GM21786 (cell line): ENCODE measurements at regions not wholly inside any gene's neighbourhood (a gene's known extent, or its start where the extent isn't known, plus 50 kb on each side); places are given as distances from the start of the nearest gene placed in this dataset.

Experiments
- ATAC-seq: cut with Tn5 transposase; IDR thresholded peaks from one replicate; pipeline ENCODE4 v1.9.1; 2021; ENCODE audit not compliant: unreplicated experiment

GRCh38 chr6:141337191-141337590, 795.5 kb upstream of the GJE1 start:
- ATAC-seq = no peak

DNA sequence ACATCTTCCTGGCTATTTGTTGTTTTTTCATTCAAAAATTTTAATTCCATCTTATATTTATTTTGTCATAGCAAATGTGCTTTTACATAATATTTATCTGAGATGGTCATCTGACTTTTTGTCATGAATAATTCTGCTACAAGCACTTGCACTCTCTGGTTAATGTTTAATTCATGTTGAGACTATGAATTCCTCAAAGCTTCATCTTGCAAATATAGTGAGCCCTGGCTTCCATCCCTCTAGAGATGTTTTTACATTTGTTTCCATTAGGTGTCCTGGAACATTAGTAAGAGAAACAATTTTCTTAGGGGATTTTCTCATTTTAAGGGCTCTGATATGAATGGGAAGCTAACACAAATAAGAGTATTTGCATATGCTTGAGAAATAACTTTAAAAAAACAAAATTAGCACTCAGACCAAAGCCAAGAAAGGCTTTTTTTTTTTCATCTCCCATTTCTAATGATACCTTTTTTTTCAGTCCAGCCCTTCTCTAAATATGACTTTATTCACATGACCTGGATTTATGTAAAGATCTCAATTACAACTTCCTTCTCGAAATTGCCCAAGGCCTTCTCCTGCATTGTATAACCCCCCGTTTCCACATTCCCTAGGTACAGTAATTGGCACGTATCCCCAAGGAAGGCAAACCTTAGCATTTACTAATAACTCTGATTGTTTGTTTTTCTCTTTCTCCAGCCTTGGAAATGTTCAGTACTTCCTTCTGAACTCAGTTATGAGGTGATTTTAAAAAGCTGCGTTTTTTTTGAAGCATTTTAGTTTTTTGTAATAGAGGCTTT, 797.0 kb upstream of the GJE1 start:
- no peak for ATAC-seq

- no peak for ATAC-seq
These were observed 805.8 kb upstream of the GJE1 start for GRCh38 chr6:141326925-141327324.

DNA sequence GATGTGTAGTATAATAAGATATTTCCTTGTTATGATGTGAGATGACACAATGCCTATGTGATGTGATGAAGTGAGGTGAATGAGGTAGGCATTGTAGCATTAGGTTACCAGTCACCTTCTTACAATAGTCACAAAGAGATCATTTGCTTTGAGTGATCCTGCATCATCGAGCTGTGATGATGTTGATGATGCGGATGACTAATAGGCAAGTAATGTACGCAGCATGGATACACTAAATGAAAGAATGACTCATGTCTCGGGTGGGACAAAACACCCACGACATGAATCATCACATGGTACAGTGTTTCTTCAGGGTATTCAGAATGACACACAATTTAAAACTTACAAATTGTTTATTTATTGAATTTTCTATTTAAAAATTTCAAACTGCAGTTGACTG, 806.3 kb upstream of the GJE1 start:
- ATAC-seq = peak; percentile 45

- ATAC-seq = no peak
These were observed 811.0 kb upstream of the GJE1 start for GRCh38 chr6:141321493-141322347.

- no peak for ATAC-seq
These were observed 816.5 kb upstream of the GJE1 start for GRCh38 chr6:141316236-141316635.

GRCh38 chr6:141313986-141314385, 818.7 kb upstream of the GJE1 start:
- ATAC-seq = no peak

DNA sequence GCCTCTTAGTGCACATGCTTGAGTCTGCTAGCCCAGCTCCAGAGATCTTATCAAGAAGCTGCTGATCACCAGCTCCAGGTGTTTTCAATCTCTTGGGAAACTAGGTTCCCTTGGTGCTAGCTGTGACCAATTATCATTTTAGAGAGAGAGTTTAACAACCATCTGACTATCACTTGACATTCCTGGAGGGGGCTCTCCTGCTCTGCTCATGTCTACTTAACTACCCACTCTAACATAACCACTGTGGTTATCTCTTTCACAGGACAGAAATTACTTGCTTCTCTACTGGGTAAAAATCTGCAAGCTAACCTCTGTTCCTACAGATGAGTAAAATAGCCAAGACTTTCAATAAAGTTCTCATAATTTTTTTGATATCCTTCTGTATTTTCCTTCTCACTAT, 823.4 kb upstream of the GJE1 start:
- ATAC-seq = no peak

- ATAC-seq = no peak
These were observed 825.3 kb upstream of the GJE1 start for GRCh38 chr6:141307309-141307998.

DNA sequence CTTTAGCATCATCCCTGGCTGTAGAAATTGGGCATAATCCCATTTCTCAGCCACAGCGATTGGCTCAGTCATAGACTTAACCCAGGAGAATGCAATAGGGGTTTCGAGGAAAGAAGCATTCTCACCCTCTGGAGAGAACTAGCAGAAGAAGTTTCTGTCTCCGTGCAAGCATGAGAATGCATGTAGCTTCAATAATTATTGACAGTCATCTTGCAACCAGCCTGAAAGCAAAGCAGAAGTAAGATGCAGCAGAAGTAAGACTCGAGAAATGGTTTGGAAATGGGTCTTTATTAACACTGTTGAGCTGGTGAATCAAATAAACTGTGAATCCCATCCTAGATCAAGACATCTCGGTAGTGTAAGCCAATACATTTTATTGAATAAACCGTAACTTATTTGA, 828.8 kb upstream of the GJE1 start:
- no peak for ATAC-seq

GRCh38 chr6:141301779-141302178, 830.9 kb upstream of the GJE1 start:
- no peak for ATAC-seq

DNA sequence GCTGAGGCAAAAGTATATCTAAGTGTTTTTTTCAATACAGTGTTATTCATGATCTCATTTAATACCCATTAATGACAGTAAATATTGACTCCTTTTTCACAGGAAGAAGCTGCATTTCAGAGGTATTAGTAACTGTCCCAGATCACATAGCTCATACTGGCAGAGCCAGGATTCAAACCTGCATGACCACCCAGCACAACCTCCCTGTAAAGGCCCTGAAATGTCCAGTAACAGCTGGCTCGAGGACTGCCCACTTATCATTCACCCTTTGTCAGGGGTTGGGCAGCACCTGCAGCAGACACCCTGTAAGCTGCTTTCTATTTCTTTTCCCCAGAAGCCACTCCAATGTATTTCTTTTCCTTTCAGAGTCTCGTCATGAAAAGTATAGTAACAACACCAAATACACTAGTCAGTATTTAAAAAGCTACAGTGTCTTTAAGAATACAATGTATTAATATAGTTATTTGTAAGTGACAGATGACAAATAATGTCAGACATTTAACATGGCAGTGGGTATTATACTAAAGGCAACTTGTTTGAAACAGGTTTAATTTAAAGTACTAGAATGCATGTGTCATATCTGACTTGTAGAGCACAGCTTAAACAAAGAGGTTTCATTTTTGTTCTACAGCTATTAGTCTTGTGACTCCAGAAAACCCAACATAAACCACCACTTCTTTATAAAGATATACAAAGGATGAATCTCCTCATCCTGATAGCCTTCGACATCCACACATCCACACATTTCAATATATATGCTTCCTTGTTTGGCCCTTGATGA, 841.6 kb upstream of the GJE1 start:
- ATAC-seq = no peak

GRCh38 chr6:141288947-141289346, 843.8 kb upstream of the GJE1 start:
- no peak for ATAC-seq

- no peak for ATAC-seq
These were observed 850.5 kb upstream of the GJE1 start for GRCh38 chr6:141282263-141282662.

- ATAC-seq = no peak
These were observed 863.0 kb upstream of the GJE1 start for GRCh38 chr6:141269684-141270083.

- ATAC-seq = no peak
These were observed 865.3 kb upstream of the GJE1 start for GRCh38 chr6:141267420-141267819.

DNA sequence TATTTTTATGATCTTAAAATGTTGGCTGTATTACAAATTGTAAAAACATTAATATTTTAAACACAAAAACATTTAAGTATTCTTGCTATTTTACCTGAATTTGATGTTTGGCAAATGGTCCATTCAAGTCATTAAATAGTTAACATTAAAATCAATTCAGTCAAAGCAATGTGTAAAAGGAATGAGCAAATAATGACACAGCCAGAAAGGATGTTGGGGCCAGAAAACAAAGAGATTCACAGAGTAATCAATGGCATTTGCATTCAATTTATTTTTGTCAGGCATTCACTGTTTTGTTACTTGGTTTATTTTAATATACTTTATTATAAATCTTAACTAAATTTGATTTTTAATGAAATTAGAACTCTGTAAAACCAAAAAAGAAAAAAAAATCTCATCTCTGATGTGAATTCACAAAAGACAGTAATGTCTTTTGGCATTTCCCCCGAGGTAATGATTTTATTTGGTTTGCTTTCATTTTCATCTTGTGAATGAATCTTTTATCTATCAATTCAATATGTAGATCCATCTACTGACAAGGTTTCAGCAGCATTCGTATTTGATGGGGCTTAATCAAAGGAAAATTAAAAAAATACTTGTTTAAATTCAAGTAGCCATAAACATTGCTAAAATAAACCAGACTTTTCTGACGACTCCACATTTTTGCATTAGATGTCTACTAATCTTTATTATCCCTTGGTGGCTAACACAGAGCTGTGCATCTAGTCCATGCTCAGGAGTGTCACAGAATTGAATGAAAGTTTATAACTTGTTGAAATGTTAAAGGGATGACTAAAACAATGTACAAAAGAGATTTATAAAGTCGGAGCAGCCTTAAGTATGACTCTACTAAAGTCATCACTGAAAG, 866.7 kb upstream of the GJE1 start:
- no peak for ATAC-seq

DNA sequence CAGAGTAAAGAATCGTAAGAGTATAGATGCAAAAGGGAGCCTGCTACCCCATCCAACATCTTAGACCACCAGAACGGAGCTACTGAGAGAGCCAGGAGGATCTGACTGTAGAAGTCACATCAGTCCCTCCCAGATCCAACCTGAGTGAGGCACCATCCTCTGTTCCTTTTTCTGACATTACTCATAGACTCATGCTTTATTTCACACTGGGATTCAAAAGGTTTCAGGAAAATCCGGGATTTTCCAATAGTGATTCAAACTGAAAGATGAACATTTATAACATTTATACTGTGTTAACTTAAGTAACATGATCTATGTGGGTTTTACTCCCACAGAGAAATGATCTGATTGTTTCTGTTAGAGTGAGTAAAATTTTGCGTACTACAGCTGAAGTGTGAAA, 868.6 kb upstream of the GJE1 start:
- no peak for ATAC-seq

- no peak for ATAC-seq
These were observed 871.1 kb upstream of the GJE1 start for GRCh38 chr6:141261672-141262060.
